GM19328 (cell line): ENCODE measurements at regions not wholly inside any gene's neighbourhood (a gene's known extent, or its start where the extent isn't known, plus 50 kb on each side); places are given as distances from the start of the nearest gene placed in this dataset.
"Not testable (repeated sequence)": the region's sequence is repeated elsewhere in the genome, so short reads cannot be mapped to it uniquely, and the experiment has no call there.

ENCODE experiments used
- ATAC-seq: cut with Tn5 transposase; IDR thresholded peaks from one replicate; pipeline ENCODE4 v1.9.1; 2021; ENCODE audit warnings: mild to moderate bottlenecking, moderate library complexity; ENCODE audit not compliant: unreplicated experiment

DNA sequence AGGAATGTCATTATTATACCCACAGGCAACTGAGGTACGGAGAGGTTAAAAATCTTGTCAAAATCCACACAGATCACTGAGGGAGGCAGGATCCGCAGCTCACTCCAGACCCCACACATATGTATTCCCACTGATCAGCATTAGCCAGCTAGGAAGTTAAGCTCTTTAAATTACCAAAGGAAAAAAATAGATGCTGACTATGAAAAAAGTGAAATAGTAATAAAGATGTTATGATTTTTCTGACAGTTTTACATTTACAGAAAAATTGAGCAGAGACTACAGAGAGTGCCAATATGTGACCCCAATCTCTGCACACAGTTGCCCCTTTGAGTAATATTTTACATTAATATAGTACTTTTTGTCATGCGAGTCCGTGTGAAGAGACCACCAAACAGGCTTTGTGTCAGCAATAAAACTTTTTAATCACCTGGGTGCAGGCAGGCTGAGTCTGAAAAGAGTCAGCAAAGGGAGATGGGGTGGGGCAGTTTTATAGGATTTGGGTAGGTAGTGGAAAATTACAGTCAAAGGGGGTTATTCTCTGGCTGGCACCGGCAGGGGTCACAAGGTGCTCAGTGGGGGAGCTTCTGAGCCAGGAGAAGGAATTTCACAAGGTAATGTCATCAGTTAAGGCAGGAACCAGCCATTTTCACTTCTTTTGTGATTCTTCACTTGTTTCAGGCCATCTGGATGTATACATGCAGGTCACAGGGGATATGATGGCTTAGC, 61.9 kb upstream of the NAA35 start:
- not testable (repeated sequence) for ATAC-seq

GRCh38 chr9:85880507-85880906, 60.4 kb upstream of the NAA35 start:
- not testable (repeated sequence) for ATAC-seq

DNA sequence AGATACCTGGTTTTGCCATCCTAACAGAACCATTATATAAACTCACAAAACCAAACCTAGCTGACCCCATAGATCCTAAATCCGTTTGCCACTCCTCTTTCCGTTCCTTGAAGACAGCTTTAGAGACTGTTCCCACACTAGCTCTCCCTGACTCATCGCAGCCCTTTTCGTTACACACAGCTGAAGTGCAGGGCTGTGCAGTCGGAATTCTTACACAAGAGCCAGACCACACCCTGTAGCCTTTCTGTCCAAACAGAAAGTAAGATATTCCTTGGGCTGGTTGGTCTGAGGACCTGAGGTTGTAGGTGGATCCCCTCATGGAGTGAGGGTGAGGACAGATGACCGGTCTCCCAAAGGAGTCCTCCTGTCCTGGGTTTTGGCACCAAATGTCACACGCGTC, 56.7 kb upstream of the NAA35 start:
- no peak for ATAC-seq

DNA sequence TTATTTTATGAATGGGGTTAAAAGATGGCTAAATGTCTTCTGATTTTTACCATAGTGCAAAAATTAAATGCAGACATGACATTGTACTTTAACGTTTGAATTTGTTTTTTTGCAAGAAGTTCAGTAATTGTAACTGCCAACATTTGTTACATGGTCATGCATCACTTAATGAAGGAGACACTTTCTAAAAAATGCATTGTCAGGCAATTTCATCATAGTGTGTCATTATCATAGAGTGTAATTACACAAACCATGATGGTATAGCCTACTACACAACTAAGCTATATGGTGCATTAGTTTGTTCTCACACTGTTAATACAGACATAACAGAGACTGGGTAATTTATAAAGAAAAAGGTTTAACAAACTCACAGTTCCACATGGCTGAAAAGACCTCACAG, 50.0 kb upstream of the NAA35 start:
- no peak for ATAC-seq
